Aorta (tissue), 5 donors: ENCODE measurements at regions not wholly inside any gene's neighbourhood (a gene's known extent, or its start where the extent isn't known, plus 50 kb on each side); places are given as distances from the start of the nearest gene placed in this dataset.
A peak's percentile ranks its signal among the peaks of the same experiment; 100 is the strongest.
"Not testable (repeated sequence)": the region's sequence is repeated elsewhere in the genome, so short reads cannot be mapped to it uniquely, and the experiment has no call there.

Source experiments
- ATAC-seq: fragments of 200-7000 bp; cut with Tn5 transposase; one replicate; pipeline ENCODE4 v1.9.1; 2022; ENCODE audit warnings: moderate library complexity; ENCODE audit not compliant: low FRiP score
- DNase-seq, 2 donors: peaks; one replicate each; pipeline ENCODE4 v3.0.0-alpha.2; 2020
- H3K27ac ChIP-seq, 2 donors: one replicate each; pipeline ENCODE4 v1.5.1; 2013; ENCODE audit warnings: low read length in 2 of 2, mild to moderate bottlenecking in 2 of 2, moderate library complexity in 2 of 2, control low read depth in 1 of 2, inconsistent platforms in 1 of 2, low read depth in 1 of 2
- H3K27me3 ChIP-seq, 2 donors: one replicate each; pipeline ENCODE4 v1.6.1; 2013; ENCODE audit warnings: control low read depth in 1 of 2, low read length in 1 of 2, mild to moderate bottlenecking in 1 of 2, moderate library complexity in 1 of 2; ENCODE audit not compliant: insufficient read depth in 2 of 2, control insufficient read depth in 1 of 2
- H3K36me3 ChIP-seq, 2 donors: one replicate each; pipeline ENCODE4 v1.6.1; 2013; ENCODE audit warnings: control low read depth in 1 of 2, low read length in 1 of 2, mild to moderate bottlenecking in 1 of 2; ENCODE audit not compliant: insufficient read depth in 2 of 2, control insufficient read depth in 1 of 2
- H3K4me1 ChIP-seq, 2 donors: one replicate each; pipeline ENCODE4 v1.6.1; 2013; ENCODE audit warnings: low read length in 2 of 2, control low read depth in 1 of 2, mild to moderate bottlenecking in 1 of 2, moderate library complexity in 1 of 2; ENCODE audit not compliant: insufficient read depth in 2 of 2, control insufficient read depth in 1 of 2
- H3K4me3 ChIP-seq, 2 donors: one replicate each; pipeline ENCODE4 v1.5.1; 2013; ENCODE audit warnings: low read length in 2 of 2, control low read depth in 1 of 2, mild to moderate bottlenecking in 1 of 2
- H3K9me3 ChIP-seq: one replicate; pipeline ENCODE4 v1.6.1; 2013; ENCODE audit warnings: mild to moderate bottlenecking, low read length; ENCODE audit not compliant: control insufficient read depth
- WGBS, 2 donors: extraction: QIAGEN DNeasy Blood & Tissue Kit; methylation state at CpG; one replicate each; pipeline ENCODE4 v1.1.7; 2013; 5-methylcytosine and 5-hydroxymethylcytosine counted together
- intact Hi-C, 2 donors: fragments of 100-400 bp; cut with DNase I; formaldehyde crosslinking; loops; one replicate each; pipeline versions ENCODE4 v1.14.2 to v1.15.0; 2022
- donor health status: healthy with polysubstance abuse.
- donor health status: Bipolar disorder and iron deficiency.
- donor health status: DM: no; HTN: no; CAD: no.
- donor health status: DM: no; HTN: no; CAD: no.
- donor health status: DM: yes; HTN: yes; CAD: no.

- H3K4me3 ChIP-seq, DNase-seq, H3K9me3 ChIP-seq, H3K4me1 ChIP-seq, H3K27ac ChIP-seq, H3K27me3 ChIP-seq, intact Hi-C loops, H3K36me3 ChIP-seq: not testable (repeated sequence)
- 54 to 68% methylated on average over 53 to 55 of the region's 55 CpGs for WGBS, 2 donors
- peak; percentile 55 for ATAC-seq
These were observed 63.3 kb upstream of the IGFBPL1 start for GRCh38 chr9:38487418-38488155.

GRCh38 chr9:38486837-38487236 lies 62.6 kb upstream of the IGFBPL1 start:
- Histone ChIP-seq H3K4me1 (no peaks in the 10 kb centered on the region), H3K9me3 (no peaks in the 10 kb centered on the region), H3K27ac (no peak overlapping the region), H3K36me3 (no peaks in the 10 kb centered on the region), H3K4me3 (no peak overlapping the region), H3K27me3 (no peaks in the 10 kb centered on the region)
- WGBS, 2 donors, result 51 to 62% methylated on average over 8 of the region's 8 CpGs
- ATAC-seq (no peak), DNase-seq (no peak)
- intact Hi-C loops, result no loop called here

- Histone ChIP-seq H3K27ac (no peak overlapping the region), H3K4me3 (no peak overlapping the region), H3K4me1 (no peaks in the 10 kb centered on the region), H3K27me3 (no peaks in the 10 kb centered on the region), H3K9me3 (no peaks in the 10 kb centered on the region), H3K36me3 (no peaks in the 10 kb centered on the region)
- intact Hi-C loops, result no loop called here
- ATAC-seq (no peak), DNase-seq (no peak)
- WGBS, 2 donors, result 20 to 26% methylated on average over 6 of the region's 6 CpGs
These were observed 61.9 kb upstream of the IGFBPL1 start for GRCh38 chr9:38486056-38486615.

- ATAC-seq, H3K27me3 ChIP-seq, H3K27ac ChIP-seq, intact Hi-C loops, H3K9me3 ChIP-seq, DNase-seq, H3K36me3 ChIP-seq, H3K4me1 ChIP-seq, H3K4me3 ChIP-seq: not testable (repeated sequence)
- 49 to 53% methylated on average over 2 of the region's 2 CpGs for WGBS, 2 donors
These were observed 59.9 kb upstream of the IGFBPL1 start for GRCh38 chr9:38484076-38484665.

- H3K4me1 ChIP-seq, result no peaks in the 10 kb centered on the region
- H3K27me3 ChIP-seq, result no peaks in the 10 kb centered on the region
- intact Hi-C loops, result no loop called here
- ATAC-seq (no peak), DNase-seq (no peak)
- H3K27ac ChIP-seq, result no peak overlapping the region
- no peak overlapping the region for H3K4me3 ChIP-seq
- H3K36me3 ChIP-seq, result no peaks in the 10 kb centered on the region
- WGBS, 2 donors, result 39 to 41% methylated on average over 10 of the region's 10 CpGs
- H3K9me3 ChIP-seq, result peaks cover 1% of the 10 kb centered on the region
These were observed 58.8 kb upstream of the IGFBPL1 start for GRCh38 chr9:38482918-38483592.

- intact Hi-C loops, result no loop called here
- no peak overlapping the region for H3K4me3 ChIP-seq
- H3K4me1 ChIP-seq, result no peaks in the 10 kb centered on the region
- no peak for DNase-seq
- WGBS, 2 donors, result 92 to 95% methylated on average over 22 of the region's 22 CpGs
- ATAC-seq, result no peak
- no peak overlapping the region for H3K27ac ChIP-seq
- H3K27me3 ChIP-seq, result no peaks in the 10 kb centered on the region
- H3K9me3 ChIP-seq, result peaks cover 3% of the 10 kb centered on the region
- no peaks in the 10 kb centered on the region for H3K36me3 ChIP-seq
These were observed 54.0 kb upstream of the IGFBPL1 start for GRCh38 chr9:38478211-38478610.

GRCh38 chr9:38474476-38474875 lies 50.2 kb upstream of the IGFBPL1 start:
- DNase-seq, H3K9me3 ChIP-seq, H3K27ac ChIP-seq, ATAC-seq, H3K4me3 ChIP-seq, intact Hi-C loops, H3K27me3 ChIP-seq, H3K4me1 ChIP-seq, H3K36me3 ChIP-seq: not testable (repeated sequence)
- WGBS, 2 donors, result 94 to 95% methylated on average over 4 of the region's 4 CpGs
